Liver (tissue), 8 donors: ENCODE measurements at regions not wholly inside any gene's neighbourhood (a gene's known extent, or its start where the extent isn't known, plus 50 kb on each side); places are given as distances from the start of the nearest gene placed in this dataset.

Source experiments
- DNase-seq: peaks from one replicate; pipeline ENCODE4 v3.0.0-alpha.2; 2017; ENCODE audit warnings: low spot score
- H3K27ac ChIP-seq, 2 donors: one replicate each; pipeline ENCODE4 v1.7.0; 2013; ENCODE audit warnings: inconsistent platforms in 2 of 2, low read length in 2 of 2, control low read depth in 1 of 2, low read depth in 1 of 2, mild to moderate bottlenecking in 1 of 2
- H3K27me3 ChIP-seq, 4 donors: one replicate each; pipeline versions ENCODE4 v1.6.1 to v1.7.0; 2013; ENCODE audit warnings: low read length in 3 of 4, inconsistent platforms in 1 of 4, mild to moderate bottlenecking in 1 of 4, moderate library complexity in 1 of 4; ENCODE audit not compliant: control insufficient read depth in 4 of 4, insufficient read depth in 4 of 4
- H3K36me3 ChIP-seq, 4 donors: one replicate each; pipeline versions ENCODE4 v1.6.1 to v1.7.0; 2013; ENCODE audit warnings: low read length in 3 of 4, mild to moderate bottlenecking in 3 of 4, low read depth in 1 of 4, moderate library complexity in 1 of 4; ENCODE audit not compliant: control insufficient read depth in 4 of 4, insufficient read depth in 3 of 4
- H3K4me1 ChIP-seq, 4 donors: one replicate each; pipeline versions ENCODE4 v1.6.1 to v1.7.0; 2013; ENCODE audit warnings: low read length in 3 of 4, mild to moderate bottlenecking in 3 of 4, moderate library complexity in 1 of 4; ENCODE audit not compliant: control insufficient read depth in 4 of 4, insufficient read depth in 4 of 4
- H3K4me3 ChIP-seq, 3 donors: one replicate each; pipeline versions ENCODE4 v1.6.1 to v1.7.0; 2013; ENCODE audit warnings: low read length in 3 of 3, control low read depth in 1 of 3, low read depth in 1 of 3, mild to moderate bottlenecking in 1 of 3
- H3K9ac ChIP-seq, 2 donors: one replicate each; pipeline ENCODE4 v1.7.0; 2013; ENCODE audit warnings: low read length in 2 of 2, mild to moderate bottlenecking in 2 of 2, moderate library complexity in 2 of 2, control low read depth in 1 of 2, low read depth in 1 of 2
- H3K9me3 ChIP-seq, 4 donors: one replicate each; pipeline versions ENCODE4 v1.6.1 to v1.7.0; 2013; ENCODE audit warnings: low read length in 3 of 4; ENCODE audit not compliant: control insufficient read depth in 4 of 4
- ATF3 ChIP-seq: IDR thresholded peaks from 2 replicates; pipeline ENCODE4 v1.6.1; 2016; ENCODE audit warnings: antibody characterized with exemption
- CTCF ChIP-seq: fragments of 150-350 bp; IDR thresholded peaks from 2 replicates; pipeline ENCODE4 v1.5.1; 2017; ENCODE audit warnings: improper control_type of control experiment, low read depth, low read length; ENCODE audit not compliant: missing input control
- EGR1 ChIP-seq, 2 donors: IDR thresholded peaks; 2 replicates each; pipeline ENCODE4 v1.6.1; 2016 to 2018; ENCODE audit warnings: antibody characterized with exemption in 2 of 2, low read depth in 2 of 2
- FOXA2 ChIP-seq: IDR thresholded peaks from 2 replicates; pipeline ENCODE4 v1.6.1; 2016; ENCODE audit warnings: antibody characterized with exemption
- GABPA ChIP-seq, 2 donors: IDR thresholded peaks in 1 of 2; conservative IDR thresholded peaks in 1 of 2; 2 replicates each; pipeline ENCODE4 v1.6.1; 2016; ENCODE audit warnings: antibody characterized with exemption in 2 of 2, mild to moderate bottlenecking in 1 of 2, moderate library complexity in 1 of 2
- HNF4A ChIP-seq, 2 donors: conservative IDR thresholded peaks; 2 replicates each; pipeline ENCODE4 v1.6.1; 2016; ENCODE audit warnings: antibody characterized with exemption in 2 of 2, mild to moderate bottlenecking in 2 of 2
- HNF4G ChIP-seq: IDR thresholded peaks from 2 replicates; pipeline ENCODE4 v1.6.1; 2016; ENCODE audit warnings: antibody characterized with exemption
- JUND ChIP-seq, 2 donors: IDR thresholded peaks; 2 replicates each; pipeline ENCODE4 v1.6.1; 2016; ENCODE audit warnings: antibody characterized with exemption in 2 of 2
- NR2F2 ChIP-seq: IDR thresholded peaks from 2 replicates; pipeline ENCODE4 v1.6.1; 2016; ENCODE audit warnings: antibody characterized with exemption
- RAD21 ChIP-seq, 2 donors: IDR thresholded peaks; 2 replicates each; pipeline ENCODE4 v1.6.1; 2016; ENCODE audit warnings: antibody characterized with exemption in 2 of 2, mild to moderate bottlenecking in 2 of 2
- RXRA ChIP-seq, 2 donors: IDR thresholded peaks; 2 replicates each; pipeline ENCODE4 v1.6.1; 2017 to 2018; ENCODE audit warnings: antibody characterized with exemption in 2 of 2, mild to moderate bottlenecking in 1 of 2
- SP1 ChIP-seq: IDR thresholded peaks from 2 replicates; pipeline ENCODE4 v1.6.1; 2018; ENCODE audit warnings: antibody characterized with exemption, mild to moderate bottlenecking
- TAF1 ChIP-seq: conservative IDR thresholded peaks from 2 replicates; pipeline ENCODE4 v1.6.1; 2016; ENCODE audit warnings: antibody characterized with exemption, mild to moderate bottlenecking
- YY1 ChIP-seq: IDR thresholded peaks from 2 replicates; pipeline ENCODE4 v1.6.1; 2016; ENCODE audit warnings: antibody characterized with exemption, mild to moderate bottlenecking
- WGBS: extraction: QIAGEN DNeasy Blood & Tissue Kit; methylation state at CpG from one replicate; pipeline ENCODE4 v1.1.7; 2013; 5-methylcytosine and 5-hydroxymethylcytosine counted together
- TF ChIP-seq, protein P1 (sequence below): IDR thresholded peaks from 2 replicates; pipeline ENCODE4 v1.6.1; 2016; ENCODE audit warnings: antibody characterized with exemption, mild to moderate bottlenecking
- TF ChIP-seq, protein P2 (sequence below): IDR thresholded peaks from 2 replicates; pipeline ENCODE4 v1.6.1; 2016; ENCODE audit warnings: antibody characterized with exemption
- TF ChIP-seq, protein P3 (sequence below): IDR thresholded peaks from 2 replicates; pipeline ENCODE4 v1.6.1; 2016; ENCODE audit warnings: antibody characterized with exemption
- donor health status: healthy.
- donor health status: healthy.
- donor health status: healthy.
- donor health status: healthy.
- donor health status: healthy.

DNA sequence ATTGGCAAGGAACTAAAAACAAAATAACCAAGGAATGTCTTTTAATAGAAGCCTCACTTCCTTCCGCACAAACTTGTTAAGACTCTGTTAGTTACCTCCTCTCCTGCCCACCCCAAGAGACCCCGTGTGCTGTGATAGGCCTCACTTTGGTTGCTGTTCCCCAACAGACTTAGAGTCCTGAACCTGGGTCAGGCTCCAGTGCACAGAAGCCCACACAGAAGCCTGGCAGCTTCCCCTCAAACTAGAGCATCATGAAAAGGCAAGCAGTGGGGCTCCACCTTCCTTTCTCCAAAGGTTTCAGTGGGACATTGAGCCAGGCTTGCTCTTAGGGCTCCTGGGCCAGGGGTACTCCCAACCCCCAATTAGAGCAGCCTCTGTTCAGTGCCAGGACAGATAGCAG is 230.5 kb downstream of the ESM1 start (continued):
- TF ChIP-seq, protein P1, sequence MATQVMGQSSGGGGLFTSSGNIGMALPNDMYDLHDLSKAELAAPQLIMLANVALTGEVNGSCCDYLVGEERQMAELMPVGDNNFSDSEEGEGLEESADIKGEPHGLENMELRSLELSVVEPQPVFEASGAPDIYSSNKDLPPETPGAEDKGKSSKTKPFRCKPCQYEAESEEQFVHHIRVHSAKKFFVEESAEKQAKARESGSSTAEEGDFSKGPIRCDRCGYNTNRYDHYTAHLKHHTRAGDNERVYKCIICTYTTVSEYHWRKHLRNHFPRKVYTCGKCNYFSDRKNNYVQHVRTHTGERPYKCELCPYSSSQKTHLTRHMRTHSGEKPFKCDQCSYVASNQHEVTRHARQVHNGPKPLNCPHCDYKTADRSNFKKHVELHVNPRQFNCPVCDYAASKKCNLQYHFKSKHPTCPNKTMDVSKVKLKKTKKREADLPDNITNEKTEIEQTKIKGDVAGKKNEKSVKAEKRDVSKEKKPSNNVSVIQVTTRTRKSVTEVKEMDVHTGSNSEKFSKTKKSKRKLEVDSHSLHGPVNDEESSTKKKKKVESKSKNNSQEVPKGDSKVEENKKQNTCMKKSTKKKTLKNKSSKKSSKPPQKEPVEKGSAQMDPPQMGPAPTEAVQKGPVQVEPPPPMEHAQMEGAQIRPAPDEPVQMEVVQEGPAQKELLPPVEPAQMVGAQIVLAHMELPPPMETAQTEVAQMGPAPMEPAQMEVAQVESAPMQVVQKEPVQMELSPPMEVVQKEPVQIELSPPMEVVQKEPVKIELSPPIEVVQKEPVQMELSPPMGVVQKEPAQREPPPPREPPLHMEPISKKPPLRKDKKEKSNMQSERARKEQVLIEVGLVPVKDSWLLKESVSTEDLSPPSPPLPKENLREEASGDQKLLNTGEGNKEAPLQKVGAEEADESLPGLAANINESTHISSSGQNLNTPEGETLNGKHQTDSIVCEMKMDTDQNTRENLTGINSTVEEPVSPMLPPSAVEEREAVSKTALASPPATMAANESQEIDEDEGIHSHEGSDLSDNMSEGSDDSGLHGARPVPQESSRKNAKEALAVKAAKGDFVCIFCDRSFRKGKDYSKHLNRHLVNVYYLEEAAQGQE, result no peak
- no peak for TF ChIP-seq FOXA2

GRCh38 chr5:54754420-54754819 is 231.0 kb downstream of the ESM1 start:
- no peak for DNase-seq
- no peaks in the 10 kb centered on the region for H3K36me3 ChIP-seq
- no peaks in the 10 kb centered on the region for H3K4me1 ChIP-seq
- H3K27me3 ChIP-seq, result no peaks in the 10 kb centered on the region
- H3K27ac ChIP-seq, result no peak overlapping the region
- no peak overlapping the region for H3K4me3 ChIP-seq
- 93% methylated on average over 7 of the region's 7 CpGs for WGBS
- peaks cover 0 to 3% (median 0%) of the 10 kb centered on the region in 4 donors for H3K9me3 ChIP-seq
- H3K9ac ChIP-seq, result no peak overlapping the region
- TF ChIP-seq HNF4G, result no peak
- TF ChIP-seq NR2F2, result no peak
- TF ChIP-seq JUND (IDR thresholded peaks at IDR 0.05), result no peak
- TF ChIP-seq, protein P2, sequence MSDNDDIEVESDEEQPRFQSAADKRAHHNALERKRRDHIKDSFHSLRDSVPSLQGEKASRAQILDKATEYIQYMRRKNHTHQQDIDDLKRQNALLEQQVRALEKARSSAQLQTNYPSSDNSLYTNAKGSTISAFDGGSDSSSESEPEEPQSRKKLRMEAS, result no peak
- TF ChIP-seq, protein P3, sequence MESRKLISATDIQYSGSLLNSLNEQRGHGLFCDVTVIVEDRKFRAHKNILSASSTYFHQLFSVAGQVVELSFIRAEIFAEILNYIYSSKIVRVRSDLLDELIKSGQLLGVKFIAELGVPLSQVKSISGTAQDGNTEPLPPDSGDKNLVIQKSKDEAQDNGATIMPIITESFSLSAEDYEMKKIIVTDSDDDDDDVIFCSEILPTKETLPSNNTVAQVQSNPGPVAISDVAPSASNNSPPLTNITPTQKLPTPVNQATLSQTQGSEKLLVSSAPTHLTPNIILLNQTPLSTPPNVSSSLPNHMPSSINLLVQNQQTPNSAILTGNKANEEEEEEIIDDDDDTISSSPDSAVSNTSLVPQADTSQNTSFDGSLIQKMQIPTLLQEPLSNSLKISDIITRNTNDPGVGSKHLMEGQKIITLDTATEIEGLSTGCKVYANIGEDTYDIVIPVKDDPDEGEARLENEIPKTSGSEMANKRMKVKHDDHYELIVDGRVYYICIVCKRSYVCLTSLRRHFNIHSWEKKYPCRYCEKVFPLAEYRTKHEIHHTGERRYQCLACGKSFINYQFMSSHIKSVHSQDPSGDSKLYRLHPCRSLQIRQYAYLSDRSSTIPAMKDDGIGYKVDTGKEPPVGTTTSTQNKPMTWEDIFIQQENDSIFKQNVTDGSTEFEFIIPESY, result no peak
- no peak for TF ChIP-seq RAD21 (IDR thresholded peaks at IDR 0.05)
- TF ChIP-seq SP1, result no peak
- no peak for TF ChIP-seq RXRA (IDR thresholded peaks at IDR 0.05)
- TF ChIP-seq, protein P1, result no peak
- TF ChIP-seq YY1, result no peak
- no peak for TF ChIP-seq HNF4A (conservative IDR thresholded peaks at IDR 0.05)
- no peak for TF ChIP-seq ATF3
- TF ChIP-seq EGR1 (IDR thresholded peaks at IDR 0.05; ENCODE audit: low read depth in 2 of 2), result no peak
- TF ChIP-seq CTCF, result no peak
- TF ChIP-seq TAF1, result no peak
- TF ChIP-seq GABPA (IDR thresholded peaks at IDR 0.05 in 1 of 2, conservative IDR thresholded peaks at IDR 0.05 in 1 of 2), result no peak
